CD4-positive, alpha-beta T cell treated with Interleukin-4 for 4 hours (primary cell): ENCODE measurements at regions not wholly inside any gene's neighbourhood (a gene's known extent, or its start where the extent isn't known, plus 50 kb on each side); places are given as distances from the start of the nearest gene placed in this dataset.

Source experiments
- DNase-seq: peaks from one replicate; pipeline ENCODE4 v3.0.0-alpha.2; 2020

GRCh38 chr3:28109829-28110228, 131.6 kb upstream of the CMC1 start:
- no peak for DNase-seq

- DNase-seq = no peak
Observed at GRCh38 chr3:28110869-28111268, 130.6 kb upstream of the CMC1 start.

GRCh38 chr3:28114893-28115292, 126.5 kb upstream of the CMC1 start:
- no peak for DNase-seq

- no peak for DNase-seq
Observed at GRCh38 chr3:28115316-28115715, 126.1 kb upstream of the CMC1 start.

- no peak for DNase-seq
Observed at GRCh38 chr3:28117598-28117997, 123.8 kb upstream of the CMC1 start.

- no peak for DNase-seq
Observed at GRCh38 chr3:28118087-28118486, 123.3 kb upstream of the CMC1 start.

- no peak for DNase-seq
Observed at GRCh38 chr3:28122227-28122626, 119.2 kb upstream of the CMC1 start.

DNA sequence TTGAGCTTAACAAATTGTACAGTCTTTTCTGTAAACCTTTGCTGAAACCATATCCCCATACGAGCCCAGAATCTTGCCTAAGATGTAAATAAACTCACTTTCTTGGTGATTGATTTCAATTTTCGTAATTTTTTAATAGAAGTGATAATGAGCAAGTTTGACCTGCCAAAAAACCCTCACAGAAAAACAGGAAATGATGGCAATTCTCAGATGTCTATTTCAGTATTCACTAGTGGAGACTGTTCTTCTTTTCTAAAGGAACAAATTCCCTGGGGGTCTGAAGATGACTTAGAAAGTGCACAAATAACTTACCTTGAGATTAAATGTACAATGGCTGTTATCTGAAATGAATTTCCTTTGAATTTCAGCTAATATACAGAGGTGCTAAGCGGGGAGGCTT, 116.5 kb upstream of the CMC1 start:
- DNase-seq = no peak

DNA sequence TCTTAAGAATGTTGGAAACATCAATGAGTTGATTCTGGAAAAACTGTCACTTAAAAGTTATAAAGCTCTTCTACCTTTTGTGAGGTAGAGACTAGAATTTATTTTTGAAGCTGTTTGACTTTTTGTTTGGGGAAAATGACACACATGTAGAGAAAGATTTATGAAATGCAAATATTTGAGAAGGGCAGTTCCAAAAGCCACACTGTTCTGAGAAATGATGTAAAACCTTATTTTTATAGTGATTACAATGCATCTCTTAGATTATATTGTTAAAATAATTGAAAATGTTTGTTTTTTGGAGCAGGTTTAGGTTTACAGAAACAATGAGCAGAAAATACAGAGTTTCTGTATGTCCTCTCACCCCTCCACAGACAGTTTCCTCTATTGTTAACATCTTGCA, 116.1 kb upstream of the CMC1 start:
- no peak for DNase-seq

DNA sequence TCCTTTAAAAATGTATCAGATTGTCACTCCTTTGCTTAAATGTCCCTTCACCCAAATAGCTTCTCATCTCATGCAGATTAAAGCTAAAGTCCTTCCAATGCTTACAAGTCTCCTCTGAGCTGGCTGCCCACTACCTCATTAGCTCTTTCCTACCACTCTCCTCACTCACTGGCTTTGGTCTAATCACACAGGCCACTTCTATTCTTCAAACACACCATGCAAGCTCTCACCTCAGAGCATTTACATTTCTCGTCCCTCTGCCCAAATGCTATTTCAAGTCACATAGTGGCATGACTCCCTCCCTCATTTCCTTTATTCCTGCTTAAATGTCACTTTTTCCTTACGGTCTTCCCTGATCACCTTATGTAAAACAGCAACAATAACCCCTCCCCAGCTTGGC, 110.6 kb upstream of the CMC1 start:
- no peak for DNase-seq

DNA sequence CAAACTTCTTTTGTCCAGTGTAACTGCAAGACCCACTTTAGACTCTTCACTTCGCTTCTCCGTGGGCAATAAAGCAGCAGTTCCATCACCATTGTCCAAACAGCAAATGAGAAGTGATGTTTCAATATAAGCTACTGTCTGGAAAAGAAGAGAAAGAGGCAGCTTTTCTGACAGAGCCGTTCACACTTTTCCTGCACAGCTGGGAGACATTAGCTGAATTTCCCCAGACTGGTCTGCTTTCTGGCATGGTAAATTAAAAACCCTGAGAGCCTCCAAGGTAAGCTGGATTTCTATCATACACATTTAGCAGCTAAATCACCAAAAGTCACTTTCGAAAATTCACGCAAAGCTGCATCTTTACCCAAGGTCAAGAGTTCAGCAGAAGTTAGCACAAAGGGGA, 108.5 kb upstream of the CMC1 start:
- DNase-seq = no peak

GRCh38 chr3:28134198-28134597, 107.2 kb upstream of the CMC1 start:
- DNase-seq = no peak

GRCh38 chr3:28134792-28135375, 106.5 kb upstream of the CMC1 start:
- DNase-seq = no peak

DNA sequence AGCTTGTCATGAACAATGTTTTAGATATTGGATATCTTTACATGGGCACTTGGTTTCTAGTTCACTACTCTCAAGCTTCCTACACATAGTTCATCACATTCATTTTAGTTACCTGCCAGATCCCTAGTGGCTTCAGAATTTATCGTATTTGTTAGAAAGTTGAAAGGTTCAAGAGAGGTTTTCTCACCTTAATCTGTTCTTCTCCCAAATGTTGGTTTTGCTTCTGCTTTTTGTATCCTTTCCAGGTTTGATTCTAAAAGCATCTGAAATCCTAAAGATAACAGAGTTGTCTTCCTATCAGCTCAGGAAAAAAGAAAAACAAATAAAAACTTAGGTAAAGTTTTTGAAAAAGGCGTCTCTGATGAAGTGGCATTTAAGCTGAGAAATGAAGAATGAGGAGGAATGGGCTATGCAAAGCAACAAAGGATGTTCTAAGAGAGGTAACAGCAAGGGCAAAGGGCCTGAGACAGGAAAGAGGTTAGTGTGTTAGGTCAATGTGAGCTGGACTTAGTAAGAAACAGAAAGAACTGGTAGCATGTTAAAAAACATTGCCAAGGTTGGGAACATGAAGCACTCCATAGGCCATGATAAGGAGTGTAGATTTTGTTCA, 104.7 kb upstream of the CMC1 start:
- no peak for DNase-seq

DNA sequence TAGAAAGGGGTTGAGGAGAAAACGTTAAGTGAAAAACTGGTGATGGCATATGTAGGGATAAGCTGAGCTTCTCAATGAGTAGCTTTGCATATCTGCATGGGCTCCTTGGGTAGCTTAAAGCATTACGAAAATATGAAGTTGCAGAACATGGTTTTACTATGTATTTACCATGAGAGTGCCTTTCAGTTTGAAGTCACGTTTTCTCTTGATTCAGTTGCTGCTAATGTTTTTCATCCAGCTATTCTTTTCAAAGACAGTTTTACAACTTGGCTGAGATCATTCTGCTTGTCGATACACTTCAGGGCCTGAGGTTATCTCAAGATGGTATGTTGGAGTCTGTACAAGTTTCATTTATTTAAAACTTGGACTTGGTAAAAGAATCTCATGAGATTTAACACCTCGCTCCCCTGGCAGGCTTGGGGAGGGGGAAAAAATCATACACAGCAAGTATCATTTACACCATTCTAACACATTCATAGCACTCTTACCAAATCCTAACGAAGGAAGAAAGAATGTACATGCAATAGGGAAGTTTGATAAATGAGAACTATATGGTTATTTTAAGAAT, 103.3 kb upstream of the CMC1 start:
- DNase-seq = no peak

DNA sequence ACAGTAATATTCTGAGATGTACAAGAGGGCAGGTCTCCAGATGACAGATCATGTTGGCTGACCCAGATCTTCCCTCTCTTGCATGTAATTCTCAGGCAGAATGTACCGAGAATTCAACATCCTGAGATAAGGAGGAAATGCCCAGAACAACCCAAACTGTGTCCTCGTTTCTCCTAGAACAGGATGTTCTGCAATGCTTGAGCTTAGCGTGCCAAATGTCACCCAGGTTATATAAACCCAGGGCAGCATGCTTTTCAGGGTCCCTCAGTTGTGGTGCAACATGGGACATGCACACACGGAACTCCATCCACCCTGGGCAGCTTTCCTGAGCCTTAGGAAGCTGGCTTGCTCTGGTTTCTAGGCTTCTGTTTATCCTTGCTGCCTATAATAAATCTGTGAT, 102.1 kb upstream of the CMC1 start:
- no peak for DNase-seq

DNA sequence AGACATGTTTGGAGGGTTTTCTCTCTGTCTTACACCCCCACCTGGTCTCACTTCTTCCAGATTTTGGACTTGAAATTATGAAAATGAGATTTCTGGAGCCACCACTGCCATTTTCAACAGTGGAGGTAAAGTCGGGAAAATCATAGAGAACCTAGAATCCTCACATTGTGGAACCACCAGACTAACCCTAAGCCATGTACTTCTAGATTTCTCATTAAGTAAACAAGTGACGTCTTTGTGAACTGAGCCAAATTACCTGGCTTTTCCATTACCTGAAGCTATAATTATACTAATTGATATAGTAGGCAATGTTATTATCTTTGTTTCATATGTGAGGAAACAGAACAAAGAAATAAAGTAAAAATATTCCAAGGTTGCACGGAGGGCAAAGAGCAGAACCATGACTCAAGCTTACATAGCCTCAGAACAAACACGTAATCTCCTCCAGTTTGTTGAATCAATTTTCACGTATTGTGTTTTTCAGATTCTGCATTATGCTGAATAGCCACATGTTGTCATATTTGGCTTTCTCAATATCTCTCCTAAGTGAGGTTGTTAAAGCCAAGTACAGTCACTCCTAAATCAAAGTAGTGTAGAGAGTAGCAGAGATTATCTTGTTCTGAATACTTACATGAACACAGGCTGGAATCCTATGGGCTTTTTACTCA, 101.3 kb upstream of the CMC1 start:
- no peak for DNase-seq

GRCh38 chr3:28140664-28141063, 100.8 kb upstream of the CMC1 start:
- DNase-seq = no peak

DNA sequence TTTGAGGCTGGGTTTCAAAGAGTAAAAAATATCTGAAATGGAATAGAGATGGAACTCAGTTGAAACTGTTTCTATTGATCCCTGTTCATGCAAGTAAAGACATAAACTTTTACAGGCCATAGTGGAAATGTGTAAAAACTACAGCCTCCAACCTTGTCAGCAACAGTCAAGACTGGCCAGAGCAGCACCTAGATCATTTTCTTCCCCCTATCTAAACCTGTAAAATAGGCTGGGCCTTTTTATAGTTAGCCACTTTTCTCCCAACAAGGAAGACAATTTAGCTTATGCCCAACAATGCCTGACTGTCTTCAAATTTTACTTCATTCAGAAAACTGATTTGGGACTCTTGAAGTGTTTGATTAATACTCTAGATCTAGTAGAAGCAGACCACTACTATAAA, 91.5 kb upstream of the CMC1 start:
- DNase-seq = no peak

- no peak for DNase-seq
Observed at GRCh38 chr3:28150465-28151206, 90.8 kb upstream of the CMC1 start.

- DNase-seq = no peak
Observed at GRCh38 chr3:28151207-28151550, 90.2 kb upstream of the CMC1 start.

DNA sequence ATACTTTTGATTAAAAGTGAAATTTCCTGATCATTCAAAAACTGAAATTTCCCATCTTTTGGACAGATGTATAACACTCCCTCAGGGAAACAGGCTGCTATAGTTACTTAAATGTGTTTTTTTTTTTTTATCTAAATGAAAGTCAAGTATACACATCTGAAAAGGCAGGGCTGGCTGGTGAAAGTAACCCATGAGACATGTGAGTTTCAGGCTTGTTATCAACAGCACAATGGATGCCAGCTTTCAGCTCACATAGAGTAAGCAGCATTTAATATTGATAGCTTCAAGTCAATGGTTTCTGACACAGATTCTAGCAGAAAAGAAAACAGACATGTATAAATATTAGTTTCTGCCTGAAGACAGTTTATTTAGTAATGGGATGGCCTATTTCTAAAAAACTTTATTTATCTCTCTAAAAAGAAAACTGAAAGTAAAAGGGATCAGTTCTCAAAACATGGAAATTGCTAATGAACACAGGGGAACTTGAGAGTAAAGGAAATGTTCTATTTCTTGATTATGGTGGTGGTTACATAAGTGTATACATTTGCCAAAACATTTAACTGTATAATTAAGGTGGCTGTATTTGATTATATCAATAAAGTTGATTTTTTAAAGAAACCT, 89.7 kb upstream of the CMC1 start:
- peak; percentile 20 for DNase-seq

GRCh38 chr3:28155631-28156030, 85.8 kb upstream of the CMC1 start:
- DNase-seq = no peak
